T-cell (primary cell): ENCODE measurements at regions not wholly inside any gene's neighbourhood (a gene's known extent, or its start where the extent isn't known, plus 50 kb on each side); places are given as distances from the start of the nearest gene placed in this dataset.

ENCODE experiments used
- ATAC-seq, 4 experiments: fragments of 200-7000 bp in 3 of 4; fragments of 150-1000 bp in 1 of 4; cut with Tn5 transposase; replicated peaks in 1 of 4; 1 replicate in 3 of 4; 2 replicates in 1 of 4; pipeline ENCODE4 v1.10.0; 2021; ENCODE audit warnings: moderate library complexity in 3 of 4, mild to moderate bottlenecking in 2 of 4, moderate number of reproducible peaks in 1 of 4
- CTCF ChIA-PET, 2 donors: fragments of 300-600 bp; sonication (Branson Sonifier 250); formaldehyde crosslinking; loops; one replicate each; lab custom pipeline; 2022; ENCODE audit warnings: antibody characterized with exemption in 2 of 2; lab: Charles Lee
- POLR2A ChIA-PET, 2 donors: fragments of 300-600 bp; sonication (Branson Sonifier 250); formaldehyde crosslinking; loops; one replicate each; lab custom pipeline; 2022; ENCODE audit warnings: antibody characterized with exemption in 2 of 2; lab: Charles Lee
- DNase-seq, 35 experiments: peaks; one replicate each; pipeline versions ENCODE4 v3.0.0 to v3.0.0-alpha.2; 2013 to 2023
- H3K27ac ChIP-seq: one replicate; pipeline ENCODE4 v1.5.1; 2013; ENCODE audit warnings: low read length
- H3K27me3 ChIP-seq, 2 experiments: replicated peaks in 1 of 2; 1 replicate in 1 of 2; 2 replicates in 1 of 2; pipeline versions ENCODE4 v1.6.1 to v1.7.0; 2013; ENCODE audit warnings: low read length in 1 of 2, mixed read lengths in 1 of 2; ENCODE audit not compliant: control insufficient read depth in 2 of 2, insufficient read depth in 2 of 2; ENCODE audit errors: extremely low read depth in 1 of 2
- H3K36me3 ChIP-seq, 2 donors: 1 replicate in 1 of 2; 2 replicates in 1 of 2; pipeline versions ENCODE4 v1.6.1 to v1.7.0; 2013; ENCODE audit warnings: low read length in 1 of 2; ENCODE audit not compliant: control insufficient read depth in 2 of 2, insufficient read depth in 1 of 2; ENCODE audit errors: extremely low read depth in 1 of 2
- H3K4me1 ChIP-seq, 2 experiments: 1 replicate in 1 of 2; 2 replicates in 1 of 2; pipeline versions ENCODE4 v1.6.1 to v1.7.0; 2013; ENCODE audit warnings: low read length in 2 of 2, mixed read lengths in 1 of 2; ENCODE audit not compliant: insufficient read depth in 2 of 2, control insufficient read depth in 1 of 2; ENCODE audit errors: extremely low read depth in 1 of 2
- H3K4me3 ChIP-seq, 2 donors: 1 replicate in 1 of 2; 2 replicates in 1 of 2; pipeline versions ENCODE4 v1.5.1 to v1.7.0; 2013; ENCODE audit warnings: mild to moderate bottlenecking in 2 of 2, low read length in 1 of 2, moderate library complexity in 1 of 2; ENCODE audit not compliant: control insufficient read depth in 1 of 2; ENCODE audit errors: extremely low read depth in 1 of 2
- H3K9me3 ChIP-seq: 2 replicates; pipeline ENCODE4 v1.7.0; 2013
- H3K27ac Mint-ChIP-seq, 2 donors: one replicate each; pipeline ENCODE4 v1.8.0; 2020 to 2021; ENCODE audit warnings: mild to moderate bottlenecking in 2 of 2, mixed read lengths in 2 of 2
- H3K27me3 Mint-ChIP-seq, 2 donors: one replicate each; pipeline ENCODE4 v1.8.0; 2021 to 2022; ENCODE audit warnings: mixed read lengths in 2 of 2
- H3K36me3 Mint-ChIP-seq: one replicate; pipeline ENCODE4 v1.8.0; 2021; ENCODE audit warnings: mixed read lengths
- H3K4me1 Mint-ChIP-seq, 3 donors: one replicate each; pipeline ENCODE4 v1.8.0; 2020 to 2022; ENCODE audit warnings: mixed read lengths in 3 of 3, mild to moderate bottlenecking in 1 of 3
- H3K4me3 Mint-ChIP-seq, 3 donors: one replicate each; pipeline ENCODE4 v1.8.0; 2020 to 2022; ENCODE audit warnings: mild to moderate bottlenecking in 3 of 3, mixed read lengths in 3 of 3, moderate library complexity in 3 of 3
- H3K9me3 Mint-ChIP-seq, 3 donors: one replicate each; pipeline ENCODE4 v1.8.0; 2020 to 2022; ENCODE audit warnings: mixed read lengths in 3 of 3
- WGBS: methylation state at CpG from one replicate; pipeline ENCODE4 v1.1.5; 2013; ENCODE audit warnings: missing lambda C conversion rate; ENCODE audit not compliant: insufficient coverage; 5-methylcytosine and 5-hydroxymethylcytosine counted together

DNA sequence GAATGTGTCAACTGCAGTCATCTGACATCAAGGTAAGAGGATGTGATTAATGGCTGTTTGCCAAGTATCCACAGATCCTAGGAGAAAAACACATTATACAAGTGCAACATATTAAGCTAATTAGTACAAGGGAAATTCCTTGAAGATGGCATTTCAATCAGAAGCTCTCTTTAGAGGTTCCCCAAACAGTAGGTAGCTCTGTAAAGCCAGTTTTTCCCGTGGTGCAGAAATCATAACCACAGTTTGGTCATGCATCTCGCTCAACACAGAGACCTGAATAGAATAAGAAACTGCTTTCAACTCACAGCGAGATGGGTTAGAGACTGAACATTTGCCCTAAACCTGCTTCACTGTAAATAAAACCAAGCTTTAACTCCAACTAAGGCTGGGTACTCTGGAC is 230.5 kb upstream of the CAMK1G start:
- Mint-ChIP-seq H3K4me1 (peaks cover 0 to 7% (median 0%) of the 10 kb centered on the region in 3 donors), H3K27ac (no peak overlapping the region), H3K36me3 (no peaks in the 10 kb centered on the region), H3K27me3 (peaks cover 0 to 8% of the 10 kb centered on the region in 2 donors), H3K4me3 (no peak overlapping the region), H3K9me3 (no peaks in the 10 kb centered on the region)
- H3K4me3 ChIP-seq = no peak overlapping the region
- peaks cover 0 to 6% of the 10 kb centered on the region in 2 experiments for H3K27me3 ChIP-seq
- ATAC-seq = no peak
- 73% methylated on average over 2 of the region's 3 CpGs for WGBS
- no peak overlapping the region for H3K27ac ChIP-seq
- ChIA-PET CTCF (interaction anchor here in 1 of 2 donors (0.6 kb wide), 1 partner anchor 102 kb away, joined by 3 read pairs; no protein-coding TSS in a partner anchor), POLR2A (interaction anchor here in 1 of 2 donors (0.6 kb wide), 1 partner anchor 70 kb away, joined by 3 read pairs; no protein-coding TSS in a partner anchor)
- H3K9me3 ChIP-seq = no peaks in the 10 kb centered on the region
- H3K4me1 ChIP-seq = no peaks in the 10 kb centered on the region
- H3K36me3 ChIP-seq = no peaks in the 10 kb centered on the region
- DNase-seq = no peak

DNA sequence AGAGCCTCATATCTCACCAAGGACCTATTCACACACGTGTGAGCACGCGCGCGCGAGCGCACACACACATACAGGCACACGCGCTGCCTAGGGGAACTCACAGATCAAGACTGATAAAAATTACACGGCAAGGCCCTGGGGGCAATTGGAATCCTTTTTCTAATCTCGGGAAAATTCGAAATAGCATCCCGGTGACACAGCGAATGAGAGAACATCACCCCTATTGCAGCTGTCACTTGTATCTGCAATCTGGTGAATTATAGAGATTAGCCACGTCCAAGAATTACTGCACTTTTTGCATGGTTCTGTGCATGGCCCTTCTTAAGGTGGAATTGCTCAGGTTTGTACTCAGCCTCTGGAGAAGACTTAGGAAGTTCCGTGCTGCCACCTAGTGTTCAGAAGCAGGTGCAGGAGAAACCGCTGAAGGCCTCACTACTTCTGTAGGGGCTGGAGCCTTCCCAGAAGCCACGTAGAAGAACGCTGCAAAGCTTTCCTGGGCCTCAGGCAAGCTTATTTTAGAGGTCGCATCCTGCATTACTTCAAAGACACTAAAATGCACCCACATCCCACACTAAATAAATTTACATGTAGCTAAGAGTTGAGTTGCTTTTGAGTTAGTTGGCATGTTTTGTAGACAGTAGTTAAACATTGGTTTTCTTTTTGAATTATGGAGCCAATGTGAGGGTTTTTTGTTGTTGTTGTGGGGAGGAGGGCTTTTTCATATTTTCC is 229.2 kb upstream of the CAMK1G start:
- ATAC-seq = peak in 3 of 4 experiments; percentile 41 to 50 (median 48)

DNA sequence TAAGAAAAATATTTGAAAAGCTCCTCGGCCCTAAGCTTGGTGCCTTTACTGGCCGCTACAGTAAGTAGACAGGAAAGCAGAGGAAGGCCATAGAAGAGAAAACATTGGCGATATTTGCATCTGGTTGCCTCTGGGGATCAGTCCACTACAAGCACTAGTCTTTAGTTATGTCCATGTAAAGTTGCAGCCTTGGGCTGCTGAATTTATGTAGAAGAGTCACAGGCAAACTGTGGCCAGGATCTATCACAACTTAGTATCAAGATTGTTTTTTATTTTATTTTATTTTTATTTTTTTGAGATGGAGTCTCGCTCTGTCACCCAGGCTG is 228.7 kb upstream of the CAMK1G start:
- Mint-ChIP-seq H3K27ac (no peak overlapping the region), H3K27me3 (peaks cover 4 to 11% of the 10 kb centered on the region in 2 donors), H3K9me3 (no peaks in the 10 kb centered on the region), H3K4me1 (peaks cover 0 to 7% (median 0%) of the 10 kb centered on the region in 3 donors), H3K4me3 (no peak overlapping the region), H3K36me3 (no peaks in the 10 kb centered on the region)
- CTCF ChIA-PET = interaction anchor here (0.6 to 1.2 kb wide), 4 partner anchors 8 to 270 kb away, joined by 3 to 7 read pairs (median 6); no protein-coding TSS in a partner anchor
- H3K27ac ChIP-seq = no peak overlapping the region
- H3K4me1 ChIP-seq = no peaks in the 10 kb centered on the region
- H3K27me3 ChIP-seq = peaks cover 0 to 7% of the 10 kb centered on the region in 2 experiments
- H3K4me3 ChIP-seq = no peak overlapping the region
- no peaks in the 10 kb centered on the region for H3K36me3 ChIP-seq
- ATAC-seq (no peak), DNase-seq (no peak)
- POLR2A ChIA-PET = no interaction called here
- no CpG with 5 or more reads among the region's 4 CpGs for WGBS
- no peaks in the 10 kb centered on the region for H3K9me3 ChIP-seq

More for the DNA sequence above, 229.2 kb upstream of the CAMK1G start:
- peaks cover 0 to 7% (median 0%) of the 10 kb centered on the region in 3 donors for H3K4me1 Mint-ChIP-seq
- Histone ChIP-seq H3K27ac (no peak overlapping the region), H3K4me1 (no peaks in the 10 kb centered on the region), H3K36me3 (no peaks in the 10 kb centered on the region), H3K4me3 (no peak overlapping the region), H3K9me3 (no peaks in the 10 kb centered on the region), H3K27me3 (peaks cover 0 to 6% of the 10 kb centered on the region in 2 experiments)
- no peaks in the 10 kb centered on the region for H3K36me3 Mint-ChIP-seq
- peaks cover 6 to 7% of the 10 kb centered on the region in 2 donors for H3K27me3 Mint-ChIP-seq
- H3K4me3 Mint-ChIP-seq = no peak overlapping the region
- H3K9me3 Mint-ChIP-seq = no peaks in the 10 kb centered on the region
- ChIA-PET CTCF (interaction anchor here in 1 of 2 donors (0.6 to 1.2 kb wide), 3 partner anchors 9 to 206 kb away, joined by 3 to 7 read pairs (median 5); no protein-coding TSS in a partner anchor), POLR2A (no interaction called here)
- WGBS = 56% methylated on average over 17 of the region's 20 CpGs
- H3K27ac Mint-ChIP-seq = no peak overlapping the region
- DNase-seq = peak in 27 of 35 experiments; percentile 1 to 57 (median 12)

DNA sequence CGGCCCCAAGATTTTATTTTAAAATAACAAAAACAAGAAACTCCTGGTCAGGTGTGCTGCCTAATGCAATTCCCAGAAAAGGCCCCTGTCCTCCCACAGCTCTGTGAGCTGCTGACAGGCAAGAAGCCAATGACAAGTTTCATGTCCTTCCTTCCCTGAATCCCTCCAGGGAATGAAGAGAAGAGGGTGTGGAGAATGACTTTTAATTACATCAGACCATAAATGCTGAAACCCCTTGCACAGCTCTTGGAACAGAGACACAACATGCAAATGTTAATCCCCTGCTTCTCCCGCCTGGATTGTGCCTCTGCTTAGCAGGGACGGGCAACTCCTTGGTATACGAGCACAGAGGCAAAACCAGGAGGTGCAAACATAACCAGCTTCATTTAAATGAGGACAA is 228.1 kb upstream of the CAMK1G start:
- ChIA-PET POLR2A (no interaction called here), CTCF (interaction anchor here (0.5 to 1.2 kb wide), 4 partner anchors 14 to 270 kb away, joined by 3 to 6 read pairs (median 4); no protein-coding TSS in a partner anchor)
- ATAC-seq (no peak), DNase-seq (no peak)
- H3K4me1 ChIP-seq = no peaks in the 10 kb centered on the region
- no peaks in the 10 kb centered on the region for H3K36me3 Mint-ChIP-seq
- no peak overlapping the region for H3K27ac Mint-ChIP-seq
- H3K27me3 Mint-ChIP-seq = peaks cover 0 to 13% of the 10 kb centered on the region in 2 donors
- H3K4me3 Mint-ChIP-seq = no peak overlapping the region
- H3K4me1 Mint-ChIP-seq = peaks cover 0 to 7% (median 0%) of the 10 kb centered on the region in 3 donors
- H3K4me3 ChIP-seq = no peak overlapping the region
- H3K27ac ChIP-seq = no peak overlapping the region
- H3K9me3 ChIP-seq = no peaks in the 10 kb centered on the region
- H3K27me3 ChIP-seq = peaks cover 0 to 13% of the 10 kb centered on the region in 2 experiments
- no peaks in the 10 kb centered on the region for H3K9me3 Mint-ChIP-seq
- no peaks in the 10 kb centered on the region for H3K36me3 ChIP-seq
- WGBS = 86% methylated on average over 3 of the region's 4 CpGs

DNA sequence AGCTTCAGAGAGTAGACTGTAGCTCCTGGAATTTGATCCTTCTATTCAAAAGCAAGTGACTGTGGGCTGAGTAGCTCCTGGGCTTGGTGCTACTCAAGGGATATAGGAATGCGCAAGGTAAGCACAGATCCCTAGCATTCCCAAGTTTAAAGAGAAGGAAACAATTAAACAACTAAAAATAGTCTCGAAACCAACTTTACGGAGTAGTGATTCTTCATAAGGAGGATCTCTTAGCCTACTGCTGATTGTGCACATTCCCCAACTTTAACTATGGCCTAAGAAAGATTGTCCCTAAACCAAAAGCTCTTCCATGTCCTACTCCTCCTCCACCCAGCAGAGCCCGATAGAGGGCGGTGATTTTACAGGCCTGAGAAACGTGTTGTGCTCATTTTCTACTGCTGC is 226.5 kb upstream of the CAMK1G start:
- no peak overlapping the region for H3K4me3 Mint-ChIP-seq
- H3K27me3 Mint-ChIP-seq = peaks cover 7 to 16% of the 10 kb centered on the region in 2 donors
- no peaks in the 10 kb centered on the region for H3K9me3 Mint-ChIP-seq
- CTCF ChIA-PET = no interaction called here
- peaks cover 0 to 7% (median 0%) of the 10 kb centered on the region in 3 donors for H3K4me1 Mint-ChIP-seq
- POLR2A ChIA-PET = no interaction called here
- Histone ChIP-seq H3K27me3 (peaks cover 2 to 13% of the 10 kb centered on the region in 2 experiments), H3K4me1 (no peaks in the 10 kb centered on the region), H3K4me3 (no peak overlapping the region), H3K27ac (no peak overlapping the region), H3K36me3 (no peaks in the 10 kb centered on the region), H3K9me3 (no peaks in the 10 kb centered on the region)
- no peak overlapping the region for H3K27ac Mint-ChIP-seq
- WGBS = no CpG with 5 or more reads among the region's 6 CpGs
- no peaks in the 10 kb centered on the region for H3K36me3 Mint-ChIP-seq
- no peak for DNase-seq
- ATAC-seq = no peak

DNA sequence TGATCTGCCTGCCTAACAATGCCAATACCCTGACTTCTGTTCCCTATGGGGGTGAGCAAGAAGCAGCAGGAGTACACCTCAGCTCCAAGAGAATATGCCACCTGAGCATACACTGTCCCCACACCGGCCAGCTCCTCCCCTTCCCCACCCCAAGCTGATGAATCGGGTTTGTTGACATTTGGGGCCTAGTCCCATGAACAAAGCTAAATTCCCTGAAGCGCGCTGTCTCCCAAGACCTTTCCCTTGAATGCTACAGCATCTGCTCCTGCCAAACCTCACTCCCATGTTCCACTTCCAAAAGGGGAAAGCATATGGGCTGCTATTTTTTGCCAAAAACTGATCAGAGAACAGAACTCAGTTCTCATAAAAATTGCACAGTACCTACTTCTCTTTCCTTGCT is 220.4 kb upstream of the CAMK1G start:
- no peak overlapping the region for H3K27ac ChIP-seq
- no peaks in the 10 kb centered on the region for H3K9me3 Mint-ChIP-seq
- DNase-seq (no peak), ATAC-seq (no peak)
- WGBS = 88% methylated on average over 3 of the region's 4 CpGs
- H3K36me3 ChIP-seq = no peaks in the 10 kb centered on the region
- H3K36me3 Mint-ChIP-seq = no peaks in the 10 kb centered on the region
- CTCF ChIA-PET = interaction anchor here in 1 of 2 donors (0.6 to 1.2 kb wide), 2 partner anchors 9 to 162 kb away, joined by 3 to 5 read pairs; no protein-coding TSS in a partner anchor
- POLR2A ChIA-PET = no interaction called here
- peaks cover 2 to 7% of the 10 kb centered on the region in 2 experiments for H3K27me3 ChIP-seq
- H3K4me1 ChIP-seq = no peaks in the 10 kb centered on the region
- no peak overlapping the region for H3K4me3 ChIP-seq
- H3K4me1 Mint-ChIP-seq = no peaks in the 10 kb centered on the region
- no peak overlapping the region for H3K4me3 Mint-ChIP-seq
- H3K27me3 Mint-ChIP-seq = peaks cover 11 to 33% of the 10 kb centered on the region in 2 donors
- no peak overlapping the region for H3K27ac Mint-ChIP-seq
- no peaks in the 10 kb centered on the region for H3K9me3 ChIP-seq
